Endothelial cell (in vitro differentiated cells): ENCODE measurements at regions not wholly inside any gene's neighbourhood (a gene's known extent, or its start where the extent isn't known, plus 50 kb on each side); places are given as distances from the start of the nearest gene placed in this dataset.

ENCODE experiments used
- DNase-seq: peaks from one replicate; pipeline ENCODE4 v3.0.0; 2021; ENCODE audit warnings: low spot score
- H3K27ac Mint-ChIP-seq: one replicate; pipeline ENCODE4 v1.8.0; 2021; ENCODE audit warnings: mixed read lengths, inconsistent platforms; ENCODE audit not compliant: unreplicated experiment
- H3K27me3 Mint-ChIP-seq: one replicate; pipeline ENCODE4 v1.8.0; 2021; ENCODE audit warnings: mild to moderate bottlenecking, moderate library complexity, mixed read lengths, inconsistent platforms; ENCODE audit not compliant: unreplicated experiment
- H3K36me3 Mint-ChIP-seq: one replicate; pipeline ENCODE4 v1.8.0; 2021; ENCODE audit warnings: mild to moderate bottlenecking, low read depth, mixed read lengths, inconsistent platforms; ENCODE audit not compliant: unreplicated experiment
- H3K4me1 Mint-ChIP-seq: one replicate; pipeline ENCODE4 v1.8.0; 2021; ENCODE audit warnings: mild to moderate bottlenecking, mixed read lengths, inconsistent platforms; ENCODE audit not compliant: unreplicated experiment
- H3K4me3 Mint-ChIP-seq: one replicate; pipeline ENCODE4 v1.8.0; 2021; ENCODE audit warnings: mild to moderate bottlenecking, mixed read lengths, inconsistent platforms; ENCODE audit not compliant: unreplicated experiment
- H3K9me3 Mint-ChIP-seq: one replicate; pipeline ENCODE4 v1.8.0; 2021; ENCODE audit warnings: mixed read lengths, inconsistent platforms; ENCODE audit not compliant: unreplicated experiment
- TF ChIP-seq, protein P1 (sequence below): fragments of 200-600 bp; sonication (generic); IDR thresholded peaks from one replicate; pipeline ENCODE4 v1.5.0; 2021; ENCODE audit warnings: antibody characterized with exemption; ENCODE audit not compliant: unreplicated experiment

DNA sequence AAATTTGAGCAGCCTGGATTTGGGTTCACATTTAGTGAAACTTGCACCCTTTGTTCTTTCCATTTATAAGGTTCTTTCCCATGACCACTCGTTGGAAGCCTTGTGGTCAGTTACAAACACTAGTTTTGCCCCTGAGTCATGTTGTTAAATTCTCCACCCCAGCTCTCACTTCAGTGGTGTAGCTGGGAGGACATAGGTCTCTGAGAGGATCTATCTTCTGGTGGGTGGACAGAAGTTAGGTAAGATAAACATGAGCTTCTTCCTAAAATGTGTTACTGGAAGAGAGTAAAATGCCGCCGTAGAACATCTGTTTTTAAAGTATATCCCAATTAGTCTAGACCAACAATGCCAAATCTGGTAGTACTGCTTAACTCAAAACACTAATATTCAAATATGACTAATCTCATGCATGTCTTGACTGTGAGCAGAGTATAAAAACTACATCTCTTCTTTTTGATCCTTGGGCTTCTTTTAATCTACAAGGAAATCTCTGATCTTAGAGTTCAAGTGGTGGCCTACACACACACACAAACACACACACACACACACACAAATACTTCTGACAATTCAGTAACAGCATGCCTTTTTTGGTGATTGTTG is 162.6 kb upstream of the FN1 start:
- H3K4me1 Mint-ChIP-seq: no peaks in the 10 kb centered on the region
- no peak overlapping the region for H3K27ac Mint-ChIP-seq
- DNase-seq: no peak
- TF ChIP-seq, protein P1, sequence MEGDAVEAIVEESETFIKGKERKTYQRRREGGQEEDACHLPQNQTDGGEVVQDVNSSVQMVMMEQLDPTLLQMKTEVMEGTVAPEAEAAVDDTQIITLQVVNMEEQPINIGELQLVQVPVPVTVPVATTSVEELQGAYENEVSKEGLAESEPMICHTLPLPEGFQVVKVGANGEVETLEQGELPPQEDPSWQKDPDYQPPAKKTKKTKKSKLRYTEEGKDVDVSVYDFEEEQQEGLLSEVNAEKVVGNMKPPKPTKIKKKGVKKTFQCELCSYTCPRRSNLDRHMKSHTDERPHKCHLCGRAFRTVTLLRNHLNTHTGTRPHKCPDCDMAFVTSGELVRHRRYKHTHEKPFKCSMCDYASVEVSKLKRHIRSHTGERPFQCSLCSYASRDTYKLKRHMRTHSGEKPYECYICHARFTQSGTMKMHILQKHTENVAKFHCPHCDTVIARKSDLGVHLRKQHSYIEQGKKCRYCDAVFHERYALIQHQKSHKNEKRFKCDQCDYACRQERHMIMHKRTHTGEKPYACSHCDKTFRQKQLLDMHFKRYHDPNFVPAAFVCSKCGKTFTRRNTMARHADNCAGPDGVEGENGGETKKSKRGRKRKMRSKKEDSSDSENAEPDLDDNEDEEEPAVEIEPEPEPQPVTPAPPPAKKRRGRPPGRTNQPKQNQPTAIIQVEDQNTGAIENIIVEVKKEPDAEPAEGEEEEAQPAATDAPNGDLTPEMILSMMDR: no peak
- no peak overlapping the region for H3K4me3 Mint-ChIP-seq
- no peaks in the 10 kb centered on the region for H3K27me3 Mint-ChIP-seq
- H3K36me3 Mint-ChIP-seq: no peaks in the 10 kb centered on the region
- no peaks in the 10 kb centered on the region for H3K9me3 Mint-ChIP-seq

DNA sequence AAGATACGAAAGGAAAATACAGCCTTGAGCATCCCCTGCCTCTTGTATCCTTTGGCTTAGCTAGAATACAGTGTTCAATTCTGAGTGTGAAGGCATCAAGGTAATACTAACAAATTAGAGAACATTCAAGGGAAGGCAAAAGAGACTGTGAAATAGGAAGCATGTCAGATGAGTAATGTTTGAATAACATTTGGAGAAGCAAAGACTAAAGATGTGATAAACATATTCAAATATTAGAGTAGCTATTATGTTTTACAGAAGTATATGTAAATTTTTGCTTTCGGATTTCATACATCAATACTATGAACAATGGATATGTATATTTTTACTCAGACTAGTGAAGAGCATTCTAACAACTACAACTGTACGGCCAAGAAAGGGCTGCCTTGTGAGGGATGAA is 161.7 kb upstream of the FN1 start:
- H3K4me3 Mint-ChIP-seq: no peak overlapping the region
- no peak overlapping the region for H3K27ac Mint-ChIP-seq
- H3K27me3 Mint-ChIP-seq: no peaks in the 10 kb centered on the region
- H3K9me3 Mint-ChIP-seq: no peaks in the 10 kb centered on the region
- H3K4me1 Mint-ChIP-seq: no peaks in the 10 kb centered on the region
- no peaks in the 10 kb centered on the region for H3K36me3 Mint-ChIP-seq
- DNase-seq: no peak
- TF ChIP-seq, protein P1: no peak

DNA sequence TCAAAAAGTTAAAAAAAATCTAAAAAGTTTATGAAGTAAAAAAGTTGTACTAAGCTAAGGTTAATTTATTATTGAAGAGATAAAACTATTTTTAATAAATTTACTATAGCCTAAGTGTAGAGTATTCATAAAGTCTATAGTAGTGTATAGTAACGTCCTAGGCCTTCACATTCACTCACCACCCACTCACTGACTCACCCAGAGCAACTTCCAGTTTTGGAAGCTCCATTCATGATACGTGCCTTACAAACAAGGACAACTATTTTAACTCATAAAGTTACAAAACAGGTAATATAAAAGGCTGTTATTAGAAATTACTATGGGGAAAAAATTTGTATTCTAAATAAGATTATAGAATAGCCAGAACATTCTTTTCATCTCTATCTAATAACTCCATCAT is 158.9 kb upstream of the FN1 start:
- H3K4me3 Mint-ChIP-seq: no peak overlapping the region

DNA sequence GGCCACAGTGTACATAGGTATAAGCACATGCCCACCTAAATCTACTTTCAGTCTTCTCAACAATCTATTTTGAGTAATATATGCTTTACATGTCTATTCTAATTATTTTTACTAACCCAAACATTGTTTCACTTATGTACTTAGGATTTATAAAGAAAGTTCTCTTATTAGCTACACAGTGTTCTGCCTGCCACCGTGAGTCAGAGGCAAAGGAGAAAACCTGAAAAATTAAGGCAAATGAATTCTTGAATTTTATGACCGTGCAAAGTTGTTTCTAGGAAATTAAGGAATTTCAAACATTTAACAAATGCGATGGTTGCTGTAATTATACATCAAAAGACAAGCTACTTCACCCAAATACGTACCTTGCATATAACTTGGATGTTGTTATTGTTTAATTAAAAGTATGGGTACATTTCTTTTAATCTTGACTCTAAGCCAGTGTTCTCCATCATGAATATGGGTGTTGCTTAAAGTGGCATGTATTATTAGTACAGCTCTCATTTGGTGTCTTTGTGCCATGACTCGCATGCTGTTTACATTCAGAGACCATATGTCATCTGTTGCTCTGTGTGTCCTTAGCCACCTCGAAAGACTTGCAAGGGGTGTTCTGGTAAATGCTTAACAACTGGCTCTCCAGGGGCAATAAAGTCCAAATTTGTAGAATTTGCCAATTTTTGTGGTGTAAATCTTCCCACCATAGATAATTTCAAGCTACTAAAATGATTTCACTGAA is 154.3 kb upstream of the FN1 start:
- Mint-ChIP-seq H3K27ac (no peak overlapping the region), H3K27me3 (no peaks in the 10 kb centered on the region), H3K4me1 (no peaks in the 10 kb centered on the region), H3K9me3 (no peaks in the 10 kb centered on the region), H3K4me3 (no peak overlapping the region), H3K36me3 (no peaks in the 10 kb centered on the region)
- TF ChIP-seq, protein P1: no peak
- DNase-seq: no peak

More for the DNA sequence above, 158.9 kb upstream of the FN1 start:
- TF ChIP-seq, protein P1: no peak
- no peaks in the 10 kb centered on the region for H3K36me3 Mint-ChIP-seq
- no peak overlapping the region for H3K27ac Mint-ChIP-seq
- H3K9me3 Mint-ChIP-seq: no peaks in the 10 kb centered on the region
- no peaks in the 10 kb centered on the region for H3K27me3 Mint-ChIP-seq
- no peaks in the 10 kb centered on the region for H3K4me1 Mint-ChIP-seq
- DNase-seq: no peak

DNA sequence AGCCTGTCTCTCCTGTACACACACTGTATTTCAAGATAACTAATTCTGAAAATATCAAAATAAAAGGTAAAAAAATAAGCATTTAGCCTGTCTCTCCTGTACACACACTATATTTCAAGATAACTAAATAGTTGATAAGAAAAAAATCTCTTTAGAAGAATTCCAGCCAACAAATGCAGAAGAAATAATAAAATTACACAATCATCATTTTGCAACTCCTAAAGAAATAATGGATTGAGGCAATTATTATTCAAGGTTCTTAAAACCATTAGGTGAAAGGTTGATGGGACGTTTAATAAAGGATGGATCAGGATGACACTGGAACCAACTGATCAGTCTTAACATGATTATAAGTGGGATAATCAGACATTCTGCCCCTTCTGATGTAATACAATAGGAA is 148.0 kb upstream of the FN1 start:
- no peaks in the 10 kb centered on the region for H3K4me1 Mint-ChIP-seq
- no peaks in the 10 kb centered on the region for H3K36me3 Mint-ChIP-seq
- no peaks in the 10 kb centered on the region for H3K9me3 Mint-ChIP-seq
- no peak overlapping the region for H3K4me3 Mint-ChIP-seq
- TF ChIP-seq, protein P1: no peak
- H3K27ac Mint-ChIP-seq: no peak overlapping the region
- no peak for DNase-seq
- no peaks in the 10 kb centered on the region for H3K27me3 Mint-ChIP-seq
